ENCODE measurements at regions not wholly inside any gene's neighbourhood (a gene's known extent, or its start where the extent isn't known, plus 50 kb on each side); places are given as distances from the start of the nearest gene placed in this dataset.

- H3K4me3 Mint-ChIP-seq, result no peak overlapping the region
- intact Hi-C loops (cut with micrococcal nuclease), result no loop called here
- H3K9me3 Mint-ChIP-seq, result peaks cover 5% of the 10 kb centered on the region
- no peaks in the 10 kb centered on the region for H3K36me3 Mint-ChIP-seq (ENCODE audit: low read depth)
- no peak for DNase-seq
- ChIA-PET POLR2A (no interaction called here), CTCF (no interaction called here)
- no peak overlapping the region for H3K27ac Mint-ChIP-seq
- no peak for TF ChIP-seq CTCF (IDR thresholded peaks at IDR 0.05)
- H3K4me1 Mint-ChIP-seq (ENCODE audit: low read depth), result no peaks in the 10 kb centered on the region
- H3K27me3 Mint-ChIP-seq, result no peaks in the 10 kb centered on the region
- ATAC-seq, result no peak
These were observed 689.7 kb upstream of the PHF14 start for GRCh38 chr7:10284001-10284400.

- DNase-seq, result no peak
- intact Hi-C loops (cut with micrococcal nuclease), result no loop called here
- Mint-ChIP-seq H3K4me1 (ENCODE audit: low read depth) (no peaks in the 10 kb centered on the region), H3K27ac (no peak overlapping the region), H3K4me3 (no peak overlapping the region), H3K36me3 (ENCODE audit: low read depth) (no peaks in the 10 kb centered on the region), H3K27me3 (no peaks in the 10 kb centered on the region), H3K9me3 (peaks cover 2% of the 10 kb centered on the region)
- no peak for TF ChIP-seq CTCF (IDR thresholded peaks at IDR 0.05)
- ChIA-PET POLR2A (no interaction called here), CTCF (no interaction called here)
- no peak for ATAC-seq
These were observed 674.3 kb upstream of the PHF14 start for GRCh38 chr7:10299384-10299783.

- ChIA-PET POLR2A (no interaction called here), CTCF (no interaction called here)
- intact Hi-C loops (cut with micrococcal nuclease), result no loop called here
- Mint-ChIP-seq H3K27ac (no peak overlapping the region), H3K36me3 (ENCODE audit: low read depth) (no peaks in the 10 kb centered on the region), H3K4me1 (ENCODE audit: low read depth) (no peaks in the 10 kb centered on the region), H3K27me3 (no peaks in the 10 kb centered on the region), H3K9me3 (peaks cover 2% of the 10 kb centered on the region), H3K4me3 (no peak overlapping the region)
- ATAC-seq (no peak), DNase-seq (no peak)
- TF ChIP-seq CTCF (IDR thresholded peaks at IDR 0.05), result no peak
These were observed 673.1 kb upstream of the PHF14 start for GRCh38 chr7:10300577-10300976.

- H3K4me3 Mint-ChIP-seq, result no peak overlapping the region
- intact Hi-C loops (cut with micrococcal nuclease), result no loop called here
- TF ChIP-seq CTCF (IDR thresholded peaks at IDR 0.05), result no peak
- H3K4me1 Mint-ChIP-seq (ENCODE audit: low read depth), result no peaks in the 10 kb centered on the region
- ChIA-PET CTCF (no interaction called here), POLR2A (no interaction called here)
- no peaks in the 10 kb centered on the region for H3K36me3 Mint-ChIP-seq (ENCODE audit: low read depth)
- DNase-seq (no peak), ATAC-seq (no peak)
- no peak overlapping the region for H3K27ac Mint-ChIP-seq
- H3K27me3 Mint-ChIP-seq, result no peaks in the 10 kb centered on the region
- no peaks in the 10 kb centered on the region for H3K9me3 Mint-ChIP-seq
These were observed 665.4 kb upstream of the PHF14 start for GRCh38 chr7:10308276-10308675.

GRCh38 chr7:10312942-10313341, 660.7 kb upstream of the PHF14 start:
- no peak overlapping the region for H3K4me3 Mint-ChIP-seq
- no peaks in the 10 kb centered on the region for H3K27me3 Mint-ChIP-seq
- intact Hi-C loops (cut with micrococcal nuclease), result no loop called here
- H3K36me3 Mint-ChIP-seq (ENCODE audit: low read depth), result no peaks in the 10 kb centered on the region
- no peak for ATAC-seq
- no peak for DNase-seq
- H3K27ac Mint-ChIP-seq, result no peak overlapping the region
- TF ChIP-seq CTCF (IDR thresholded peaks at IDR 0.05), result no peak
- peaks cover 4% of the 10 kb centered on the region for H3K9me3 Mint-ChIP-seq
- no peaks in the 10 kb centered on the region for H3K4me1 Mint-ChIP-seq (ENCODE audit: low read depth)
- ChIA-PET CTCF (no interaction called here), POLR2A (no interaction called here)
